Right atrium auricular region (tissue), 2 donors: ENCODE measurements at regions not wholly inside any gene's neighbourhood (a gene's known extent, or its start where the extent isn't known, plus 50 kb on each side); places are given as distances from the start of the nearest gene placed in this dataset.

Source experiments
- DNase-seq: peaks from one replicate; pipeline ENCODE4 v3.0.0-alpha.2; 2019; ENCODE audit warnings: low spot score
- H3K27ac ChIP-seq, 2 donors: fragments of 200-600 bp; sonication (generic); 1 replicate in 1 of 2; 2 replicates in 1 of 2; pipeline ENCODE4 v1.5.1; 2016 to 2019
- H3K27me3 ChIP-seq, 2 donors: fragments of 200-600 bp; sonication (generic); one replicate each; pipeline versions ENCODE4 v1.5.1 to v1.6.0; 2017 to 2019
- H3K36me3 ChIP-seq: fragments of 200-600 bp; sonication (generic); one replicate; pipeline ENCODE4 v1.5.1; 2016
- H3K4me1 ChIP-seq, 2 donors: fragments of 200-600 bp; sonication (generic); one replicate each; pipeline versions ENCODE4 v1.5.1 to v1.6.0; 2017 to 2019
- H3K4me3 ChIP-seq, 2 donors: fragments of 200-600 bp; sonication (generic); 1 replicate in 1 of 2; 2 replicates in 1 of 2; pipeline ENCODE4 v1.5.1; 2017 to 2019; ENCODE audit warnings: mild to moderate bottlenecking in 1 of 2, moderate library complexity in 1 of 2
- H3K9me3 ChIP-seq, 2 donors: fragments of 200-600 bp; sonication (generic); one replicate each; pipeline ENCODE4 v1.5.1; 2019
- TF ChIP-seq, protein P1 (sequence below), 2 donors: fragments of 200-600 bp; sonication (generic); IDR thresholded peaks; one replicate each; pipeline ENCODE4 v1.5.1; 2019; ENCODE audit warnings: antibody characterized with exemption in 2 of 2

GRCh38 chr7:52540041-52540440 is 495.4 kb upstream of the POM121L12 start:
- no peak for DNase-seq
- TF ChIP-seq, protein P1, sequence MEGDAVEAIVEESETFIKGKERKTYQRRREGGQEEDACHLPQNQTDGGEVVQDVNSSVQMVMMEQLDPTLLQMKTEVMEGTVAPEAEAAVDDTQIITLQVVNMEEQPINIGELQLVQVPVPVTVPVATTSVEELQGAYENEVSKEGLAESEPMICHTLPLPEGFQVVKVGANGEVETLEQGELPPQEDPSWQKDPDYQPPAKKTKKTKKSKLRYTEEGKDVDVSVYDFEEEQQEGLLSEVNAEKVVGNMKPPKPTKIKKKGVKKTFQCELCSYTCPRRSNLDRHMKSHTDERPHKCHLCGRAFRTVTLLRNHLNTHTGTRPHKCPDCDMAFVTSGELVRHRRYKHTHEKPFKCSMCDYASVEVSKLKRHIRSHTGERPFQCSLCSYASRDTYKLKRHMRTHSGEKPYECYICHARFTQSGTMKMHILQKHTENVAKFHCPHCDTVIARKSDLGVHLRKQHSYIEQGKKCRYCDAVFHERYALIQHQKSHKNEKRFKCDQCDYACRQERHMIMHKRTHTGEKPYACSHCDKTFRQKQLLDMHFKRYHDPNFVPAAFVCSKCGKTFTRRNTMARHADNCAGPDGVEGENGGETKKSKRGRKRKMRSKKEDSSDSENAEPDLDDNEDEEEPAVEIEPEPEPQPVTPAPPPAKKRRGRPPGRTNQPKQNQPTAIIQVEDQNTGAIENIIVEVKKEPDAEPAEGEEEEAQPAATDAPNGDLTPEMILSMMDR (IDR thresholded peaks at IDR 0.05) = no peak
- no peak overlapping the region for H3K4me3 ChIP-seq
- H3K4me1 ChIP-seq = no peaks in the 10 kb centered on the region
- no peaks in the 10 kb centered on the region for H3K36me3 ChIP-seq
- H3K9me3 ChIP-seq = no peaks in the 10 kb centered on the region
- no peak overlapping the region for H3K27ac ChIP-seq
- H3K27me3 ChIP-seq = no peaks in the 10 kb centered on the region

DNA sequence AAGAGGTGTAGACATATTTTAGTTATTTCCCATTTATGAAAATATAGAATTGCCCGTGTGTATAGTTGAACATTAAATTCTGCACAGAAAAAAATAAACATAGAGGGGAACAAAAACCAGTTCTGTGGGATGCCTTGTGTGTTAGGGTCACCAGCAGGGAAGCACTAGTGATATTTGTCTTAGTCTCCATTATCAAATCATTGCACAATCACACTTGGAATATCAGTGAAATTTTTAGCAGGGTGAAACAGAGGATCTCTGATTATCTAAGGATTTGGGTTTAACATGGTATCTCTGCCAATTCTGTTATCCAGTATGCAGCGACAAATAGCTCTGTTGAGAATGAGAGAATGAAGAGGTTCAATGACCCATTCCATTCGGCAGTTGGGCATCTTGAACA is 496.0 kb upstream of the POM121L12 start:
- no peak overlapping the region for H3K27ac ChIP-seq
- no peak overlapping the region for H3K4me3 ChIP-seq
- no peak for DNase-seq
- H3K9me3 ChIP-seq = no peaks in the 10 kb centered on the region
- H3K27me3 ChIP-seq = no peaks in the 10 kb centered on the region
- TF ChIP-seq, protein P1 (IDR thresholded peaks at IDR 0.05) = no peak
- no peaks in the 10 kb centered on the region for H3K4me1 ChIP-seq
- H3K36me3 ChIP-seq = no peaks in the 10 kb centered on the region

GRCh38 chr7:52537051-52537450 is 498.4 kb upstream of the POM121L12 start:
- H3K36me3 ChIP-seq = no peaks in the 10 kb centered on the region
- H3K4me3 ChIP-seq = no peak overlapping the region
- H3K4me1 ChIP-seq = no peaks in the 10 kb centered on the region
- TF ChIP-seq, protein P1 (IDR thresholded peaks at IDR 0.05) = no peak
- peaks cover 0 to 10% of the 10 kb centered on the region in 2 donors for H3K9me3 ChIP-seq
- H3K27me3 ChIP-seq = no peaks in the 10 kb centered on the region
- H3K27ac ChIP-seq = no peak overlapping the region
- DNase-seq = no peak

- Histone ChIP-seq H3K27me3 (no peaks in the 10 kb centered on the region), H3K9me3 (no peaks in the 10 kb centered on the region), H3K4me1 (no peaks in the 10 kb centered on the region), H3K4me3 (no peak overlapping the region), H3K27ac (no peak overlapping the region), H3K36me3 (no peaks in the 10 kb centered on the region)
- DNase-seq = no peak
- TF ChIP-seq, protein P1 (IDR thresholded peaks at IDR 0.05) = no peak
Measured at GRCh38 chr7:52525772-52526341, 509.6 kb upstream of the POM121L12 start.

DNA sequence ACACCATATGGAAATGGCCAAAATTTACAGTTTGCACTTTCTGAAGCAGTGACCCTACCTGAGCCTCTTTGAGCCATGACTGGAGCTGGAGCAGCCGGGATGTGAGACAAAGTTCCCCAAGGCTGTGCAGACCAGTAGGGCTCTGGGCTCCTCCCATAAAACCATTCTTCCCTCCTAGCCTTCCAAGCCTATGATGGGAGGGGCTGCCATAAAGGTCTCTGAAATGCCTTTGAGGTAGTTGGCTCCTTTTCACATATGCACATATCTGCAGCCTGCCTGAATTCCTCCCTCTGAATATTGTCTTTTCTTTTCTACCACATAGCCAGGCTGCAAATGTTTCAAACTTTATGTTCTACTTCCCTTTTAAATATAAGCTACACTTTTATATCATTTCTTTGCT is 516.6 kb upstream of the POM121L12 start:
- TF ChIP-seq, protein P1 (IDR thresholded peaks at IDR 0.05) = no peak
- no peak overlapping the region for H3K4me3 ChIP-seq
- H3K4me1 ChIP-seq = no peaks in the 10 kb centered on the region
- no peak overlapping the region for H3K27ac ChIP-seq
- H3K9me3 ChIP-seq = peaks cover 0 to 17% of the 10 kb centered on the region in 2 donors
- DNase-seq = no peak
- H3K36me3 ChIP-seq = no peaks in the 10 kb centered on the region
- H3K27me3 ChIP-seq = no peaks in the 10 kb centered on the region

- TF ChIP-seq, protein P1 (IDR thresholded peaks at IDR 0.05) = no peak
- Histone ChIP-seq H3K27ac (no peak overlapping the region), H3K36me3 (no peaks in the 10 kb centered on the region), H3K4me1 (no peaks in the 10 kb centered on the region), H3K9me3 (peaks cover 0 to 11% of the 10 kb centered on the region in 2 donors), H3K27me3 (no peaks in the 10 kb centered on the region), H3K4me3 (no peak overlapping the region)
- DNase-seq = no peak
Measured at GRCh38 chr7:52512656-52513055, 522.8 kb upstream of the POM121L12 start.
